ENCODE measurements at regions not wholly inside any gene's neighbourhood (a gene's known extent, or its start where the extent isn't known, plus 50 kb on each side); places are given as distances from the start of the nearest gene placed in this dataset.

DNA sequence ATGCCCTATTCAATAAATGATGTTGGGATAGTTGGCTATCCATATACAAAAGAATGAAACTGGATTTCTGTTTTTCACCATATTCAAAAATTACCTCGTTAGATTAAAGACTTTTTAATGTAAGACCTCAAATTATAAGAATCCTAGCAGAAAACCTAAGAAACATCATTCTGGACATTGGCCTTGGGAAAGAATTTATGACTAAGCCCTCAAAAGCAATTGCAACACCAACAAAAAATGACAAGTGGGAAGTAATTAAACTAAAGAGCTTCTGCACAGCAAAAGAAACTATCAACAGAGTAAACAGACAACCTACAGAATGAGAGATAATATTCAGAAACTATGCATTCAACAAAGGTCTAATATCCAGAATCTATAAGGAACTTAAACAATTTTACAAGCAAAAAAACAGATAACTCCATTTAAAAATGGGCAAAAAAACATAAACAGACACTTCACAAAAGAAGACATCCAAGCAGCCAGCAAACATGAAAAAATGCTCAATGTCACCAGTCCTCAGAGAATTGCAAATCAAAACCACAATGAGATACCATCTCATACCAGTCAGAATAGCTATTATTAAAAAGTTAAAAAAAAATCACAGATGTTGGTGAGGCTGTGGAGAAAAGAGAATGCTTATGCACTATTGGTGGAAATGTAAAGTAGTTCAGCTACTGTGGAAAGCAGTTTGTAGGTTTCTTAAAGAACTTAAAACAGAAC lies 309.8 kb downstream of the AHR start:
- DNase-seq (ENCODE audit: low spot score) = no peak

DNA sequence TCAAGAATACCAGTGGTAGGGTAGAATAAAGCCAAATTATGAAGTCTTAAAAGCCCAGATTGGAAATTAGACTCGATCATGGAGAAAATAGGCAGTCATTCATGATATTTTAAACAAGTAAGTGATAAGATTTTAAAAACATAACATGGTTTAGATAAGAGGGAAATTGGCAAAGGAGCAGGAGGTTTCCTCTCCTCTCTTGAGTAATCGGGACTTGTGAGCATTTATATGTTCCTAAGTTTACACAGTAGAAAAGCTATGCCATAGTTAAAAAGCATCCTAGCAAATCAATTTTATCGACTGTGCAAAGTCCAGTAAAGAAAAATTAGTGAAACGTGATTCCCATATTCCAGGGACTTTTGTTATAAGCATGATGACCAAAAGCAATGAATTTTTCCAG lies 313.2 kb downstream of the AHR start:
- DNase-seq (ENCODE audit: low spot score) = no peak

DNA sequence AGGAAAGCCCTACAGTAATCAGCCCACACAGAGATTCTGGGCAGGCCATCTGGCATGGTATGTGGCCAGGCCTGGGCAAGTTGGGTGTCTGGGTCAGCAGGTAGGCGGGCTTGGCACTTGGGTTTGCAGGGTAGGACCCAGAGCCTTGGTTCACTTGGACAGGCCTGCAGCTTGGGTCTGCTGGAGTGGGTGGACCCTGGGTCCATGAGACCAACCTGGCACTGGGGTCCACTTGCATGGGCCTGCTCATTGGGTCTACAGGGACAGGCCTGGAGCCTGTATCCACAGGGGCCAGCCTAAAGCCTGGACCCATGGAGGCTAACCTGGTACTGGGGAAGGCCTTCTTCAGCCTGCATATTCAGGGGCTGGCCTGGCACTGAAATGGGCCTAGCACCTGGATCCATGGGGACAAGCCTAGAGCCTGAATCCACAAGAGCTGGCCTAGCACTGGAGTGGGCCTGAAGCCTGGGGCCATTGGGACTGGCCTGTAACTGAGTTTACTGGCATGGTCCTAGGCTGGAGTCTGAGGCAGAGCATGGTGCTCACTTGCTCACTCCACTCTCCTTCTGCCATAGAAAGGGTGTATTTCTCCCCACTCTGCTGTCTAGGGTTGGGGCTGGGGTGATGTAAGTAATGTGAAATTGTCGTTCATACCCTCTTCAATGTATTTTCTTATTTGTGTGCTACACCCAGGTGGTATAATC lies 315.0 kb downstream of the AHR start:
- no peak for DNase-seq (ENCODE audit: low spot score)

DNA sequence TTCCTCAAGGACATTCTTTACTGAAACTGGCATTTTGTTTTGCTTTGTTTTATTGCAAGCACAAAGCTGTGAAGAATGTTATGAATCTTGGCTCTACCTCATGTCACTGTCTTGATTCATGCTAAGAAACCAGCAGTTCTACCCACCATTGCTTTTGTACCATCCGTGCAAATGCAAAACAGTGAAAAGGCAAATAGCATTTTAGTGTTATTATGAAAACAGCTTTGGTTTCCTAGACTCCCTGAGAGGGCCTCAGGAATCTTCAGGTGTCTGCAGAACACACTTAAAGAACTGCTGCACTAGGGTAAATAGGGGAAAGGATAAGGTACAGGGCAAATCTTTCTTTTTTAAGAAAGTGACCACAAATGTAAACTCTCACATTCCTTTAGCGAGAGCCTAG lies 318.9 kb downstream of the AHR start:
- no peak for DNase-seq (ENCODE audit: low spot score)

DNA sequence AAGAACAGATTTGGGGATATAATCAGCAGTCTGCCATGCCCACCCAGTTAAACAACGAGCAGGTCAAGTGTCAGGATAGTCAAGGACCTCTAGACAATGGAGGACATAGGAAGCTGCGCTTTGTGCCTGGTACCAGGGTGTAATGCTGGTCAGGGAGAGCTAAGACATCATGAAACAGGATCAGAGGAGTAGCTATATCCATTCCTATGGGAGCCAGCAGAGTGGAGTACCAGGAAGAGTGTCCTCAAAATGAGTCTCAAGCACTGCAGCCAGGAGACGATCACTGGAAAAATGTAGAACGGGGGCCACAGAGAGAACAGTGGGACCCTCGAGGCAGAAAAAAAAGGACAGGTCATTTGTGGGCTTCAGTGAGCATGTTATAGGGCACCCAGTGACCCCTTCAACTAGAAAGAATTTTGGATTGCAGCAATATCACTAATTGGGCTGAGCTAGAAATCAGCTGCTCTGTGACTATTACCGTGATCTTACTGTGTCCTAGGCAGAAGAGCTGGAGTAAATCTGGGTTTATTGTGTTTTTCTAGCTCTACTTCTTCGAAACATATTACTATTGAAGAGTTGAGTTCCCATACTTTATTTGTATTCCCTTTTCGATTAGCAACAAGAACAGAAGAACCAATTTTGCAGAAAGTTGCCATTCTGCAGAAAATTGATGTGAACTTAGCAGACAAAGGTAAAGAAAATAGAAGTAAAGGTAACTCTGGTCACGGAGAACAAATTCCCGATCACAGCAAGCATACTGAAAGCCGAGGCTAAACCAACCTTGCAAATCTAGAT lies 319.6 kb downstream of the AHR start:
- DNase-seq (ENCODE audit: low spot score) = no peak

DNA sequence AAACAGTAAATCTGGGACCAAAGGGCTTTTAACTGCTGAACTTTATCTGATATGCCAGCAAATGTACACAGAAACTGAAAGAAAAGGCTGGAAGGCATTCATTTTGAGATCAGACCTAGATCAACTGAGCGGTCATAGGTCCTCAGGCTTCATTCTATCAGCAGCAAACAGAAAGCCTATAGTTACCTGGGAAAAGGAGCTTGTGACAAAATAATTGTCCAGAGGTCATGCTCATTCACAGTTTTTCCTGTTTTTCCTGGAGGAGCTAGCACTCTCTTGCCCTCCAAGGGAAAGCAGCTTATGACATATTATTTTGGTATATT lies 320.2 kb downstream of the AHR start:
- no peak for DNase-seq (ENCODE audit: low spot score)

DNA sequence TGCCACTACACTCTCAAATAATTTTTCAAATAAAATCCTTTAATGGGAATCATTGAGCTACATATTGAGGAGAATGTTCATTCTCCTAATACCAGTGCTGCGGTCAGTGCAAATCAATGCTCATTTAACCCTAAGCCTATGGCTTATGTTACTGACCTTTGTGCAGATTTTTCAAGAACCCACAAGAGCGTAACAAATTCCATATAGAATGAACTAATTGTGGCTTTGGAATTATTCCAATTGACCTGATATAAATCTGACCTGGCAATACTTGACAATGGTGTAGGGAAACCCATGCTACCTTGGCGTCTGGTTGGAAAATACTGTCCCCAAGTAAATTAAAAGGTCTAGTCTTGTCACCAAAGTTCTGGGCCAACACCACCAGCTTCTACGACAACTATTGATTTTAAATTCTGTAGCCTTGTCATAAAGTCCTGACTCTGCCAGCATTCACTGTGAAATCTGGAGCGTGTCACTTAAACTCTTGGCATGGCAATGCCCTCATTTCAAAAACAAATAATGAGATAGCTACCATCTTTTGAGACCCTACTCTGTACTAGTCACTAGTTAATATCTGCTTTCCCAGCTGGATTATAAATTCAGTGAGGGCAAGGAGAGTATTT lies 320.9 kb downstream of the AHR start:
- no peak for DNase-seq (ENCODE audit: low spot score)

DNA sequence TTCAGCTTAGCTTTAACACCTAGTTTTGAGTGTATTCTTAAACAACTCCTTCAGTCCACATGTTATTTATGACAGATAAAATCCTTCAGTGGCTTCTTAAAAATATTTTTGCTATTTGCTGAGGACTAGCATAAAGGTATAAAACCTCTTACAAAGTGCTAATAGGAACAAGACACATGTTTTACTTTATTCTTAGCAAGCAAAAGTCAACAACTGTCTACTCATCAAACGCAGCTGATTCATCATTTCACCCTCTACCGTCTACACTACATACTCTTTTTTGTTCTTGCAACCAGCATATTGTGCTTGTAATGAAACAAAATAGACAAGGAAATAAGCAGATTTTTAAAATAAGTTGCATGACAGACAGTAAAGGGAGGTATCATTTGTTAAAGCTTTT lies 319.7 kb downstream of the SNX13 start:
- DNase-seq (ENCODE audit: low spot score) = no peak

DNA sequence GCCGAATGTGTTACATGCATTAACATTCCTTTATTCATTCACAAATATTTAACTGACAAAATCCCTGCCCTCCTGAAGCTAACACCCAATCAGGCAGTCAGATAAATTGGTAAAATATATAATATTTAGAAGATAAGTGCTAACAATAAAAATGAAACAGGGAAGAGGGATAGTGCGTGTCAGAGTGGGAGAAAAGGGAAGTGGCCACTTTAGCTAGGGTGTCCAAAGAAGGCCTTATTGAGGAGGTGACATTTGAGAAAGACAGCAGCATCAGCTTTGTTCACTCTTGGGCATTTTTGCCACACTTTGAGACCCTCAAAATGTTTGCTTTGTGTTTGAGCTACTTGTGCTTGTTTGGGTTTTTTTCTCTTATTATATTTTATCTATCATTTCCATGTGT lies 317.8 kb downstream of the SNX13 start:
- DNase-seq (ENCODE audit: low spot score) = no peak

DNA sequence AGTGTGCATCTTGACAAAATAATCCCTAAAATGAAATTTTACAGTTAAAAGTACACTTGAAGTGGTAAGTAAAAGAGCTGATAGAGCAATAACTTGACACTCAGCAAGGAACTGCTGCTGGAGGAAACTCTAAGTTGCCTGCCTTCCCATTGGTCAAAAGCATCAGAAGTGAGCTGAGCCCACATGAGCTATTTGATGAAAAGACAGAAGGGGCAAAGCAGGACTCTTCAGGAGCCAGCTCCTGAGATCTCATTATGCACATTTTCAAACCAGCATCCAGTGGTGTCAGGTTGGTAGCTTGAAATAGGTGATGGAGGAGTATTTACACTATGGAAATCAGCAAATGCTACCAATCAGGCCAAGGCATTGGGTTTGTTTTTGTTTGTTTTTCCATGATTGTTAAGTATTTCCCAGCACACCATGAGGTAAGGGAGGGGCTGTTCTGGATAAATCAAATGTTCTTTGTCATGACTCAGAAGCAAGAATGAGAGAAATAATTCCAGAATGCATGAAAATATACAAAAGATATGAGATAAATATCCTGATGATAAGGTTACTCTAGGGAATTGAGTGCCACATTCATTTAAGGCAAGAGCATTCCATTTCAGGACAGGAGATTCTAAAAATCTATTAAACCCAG lies 316.6 kb downstream of the SNX13 start:
- no peak for DNase-seq (ENCODE audit: low spot score)

DNA sequence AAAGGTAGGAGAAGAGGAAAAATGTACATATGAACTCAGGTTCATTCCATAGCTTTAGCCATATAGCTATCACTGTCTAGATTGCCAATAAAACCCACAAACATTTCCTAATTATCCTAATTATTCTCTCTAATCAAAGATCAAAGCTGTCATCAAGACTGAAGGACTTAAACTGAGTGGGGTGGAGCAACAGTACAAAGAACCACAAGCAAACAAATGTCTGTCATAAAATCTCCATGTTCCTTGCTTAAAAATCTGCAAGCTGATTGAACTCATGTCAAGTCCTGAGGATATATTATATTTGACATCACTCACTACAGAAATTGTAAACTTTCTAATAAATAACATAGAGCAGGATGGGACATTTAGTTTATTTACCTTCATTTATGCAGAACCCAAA lies 315.9 kb downstream of the SNX13 start:
- DNase-seq (ENCODE audit: low spot score) = no peak

DNA sequence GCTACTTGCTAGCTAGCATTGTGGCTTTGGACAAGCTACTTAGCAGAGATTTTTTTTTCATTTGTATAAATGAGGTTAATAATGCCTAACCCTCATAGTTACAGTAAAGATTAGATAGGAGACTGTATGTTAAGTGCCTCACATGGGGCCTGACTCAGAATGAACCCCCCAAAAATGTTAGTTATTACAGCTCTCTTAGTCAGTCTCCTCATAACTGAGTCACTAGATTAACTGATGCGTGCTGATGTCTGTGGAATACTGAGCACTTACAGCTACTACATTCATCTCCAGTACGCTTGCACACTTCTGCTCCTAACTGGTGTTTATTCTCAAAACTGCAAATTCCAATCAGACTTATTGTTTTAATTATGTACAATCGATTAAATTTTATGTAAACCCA lies 315.3 kb downstream of the SNX13 start:
- peak; percentile 60 for DNase-seq (ENCODE audit: low spot score)

DNA sequence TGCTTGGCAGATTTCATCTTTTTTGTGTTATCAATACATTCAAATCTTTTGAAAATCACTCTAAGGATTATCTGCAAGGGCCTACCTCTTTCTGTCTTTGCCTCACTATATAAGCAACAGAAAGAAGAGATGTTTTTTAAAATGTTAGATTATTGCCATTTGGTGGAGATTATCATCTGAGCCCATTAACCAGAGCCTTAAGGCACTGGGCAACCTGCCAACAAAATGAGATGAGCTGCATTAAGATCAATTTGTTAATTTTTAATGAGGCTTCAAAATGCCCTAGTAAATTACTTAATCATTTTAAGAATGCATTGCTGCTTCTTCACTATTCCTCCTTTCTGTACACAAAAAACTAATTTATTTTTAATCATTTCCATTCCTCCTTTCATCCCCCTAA lies 314.1 kb downstream of the SNX13 start:
- DNase-seq (ENCODE audit: low spot score) = no peak

DNA sequence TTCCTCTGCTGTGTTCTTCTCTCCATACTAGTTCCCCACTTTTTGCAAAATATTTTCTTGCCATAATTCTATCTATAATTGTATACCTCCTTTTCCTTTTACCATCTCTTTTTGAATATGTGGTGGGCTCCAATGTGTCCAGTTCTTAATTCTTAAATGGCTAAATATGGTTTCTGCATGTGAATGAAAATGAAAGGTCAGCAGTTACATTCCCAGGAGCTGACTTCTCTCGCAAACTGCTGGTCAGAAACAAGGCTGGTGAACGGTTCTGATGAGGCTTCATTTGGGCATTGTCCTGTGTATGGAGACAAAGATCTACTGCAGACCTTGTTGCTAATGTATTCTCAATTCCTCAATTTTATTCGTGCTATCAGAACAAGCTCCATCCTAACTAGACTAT lies 309.2 kb downstream of the SNX13 start:
- no peak for DNase-seq (ENCODE audit: low spot score)

DNA sequence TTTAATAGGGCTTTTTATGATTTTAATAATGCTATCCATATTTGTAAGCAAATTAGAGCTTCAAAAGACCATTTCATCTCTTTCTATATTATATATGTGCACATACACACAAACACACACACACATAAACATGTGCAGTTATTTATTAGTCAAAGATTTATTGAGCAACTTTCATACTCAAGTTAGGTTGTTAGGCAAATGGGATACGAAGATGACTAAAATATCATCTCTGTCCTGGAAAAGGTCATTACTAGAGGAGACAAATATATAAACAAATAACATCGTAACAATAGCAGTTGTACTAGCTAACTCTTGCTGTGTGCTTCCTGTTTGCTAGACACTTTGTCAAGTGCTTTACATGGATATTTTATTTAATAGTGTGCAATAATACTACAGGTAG lies 307.9 kb downstream of the SNX13 start:
- DNase-seq (ENCODE audit: low spot score) = no peak

DNA sequence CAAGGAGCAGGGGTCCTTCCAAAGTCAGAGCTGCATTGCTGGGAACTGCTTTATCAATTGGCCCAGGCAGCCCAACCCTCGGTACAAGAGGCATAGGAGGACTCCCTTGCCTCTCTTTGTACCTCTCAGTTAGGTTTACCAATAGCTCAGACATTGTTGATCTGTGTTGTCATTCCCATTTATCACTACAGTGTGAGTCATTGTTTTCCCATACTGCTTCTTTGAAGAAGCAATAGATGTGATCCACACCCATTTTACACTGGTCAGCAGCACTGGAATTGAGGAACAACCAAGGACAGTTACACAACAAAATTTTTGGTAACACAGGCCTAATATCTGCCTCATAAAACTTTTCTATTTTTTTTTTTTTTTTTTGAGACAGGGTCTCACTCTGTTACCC lies 307.2 kb downstream of the SNX13 start:
- peak; percentile 64 for DNase-seq (ENCODE audit: low spot score)

DNA sequence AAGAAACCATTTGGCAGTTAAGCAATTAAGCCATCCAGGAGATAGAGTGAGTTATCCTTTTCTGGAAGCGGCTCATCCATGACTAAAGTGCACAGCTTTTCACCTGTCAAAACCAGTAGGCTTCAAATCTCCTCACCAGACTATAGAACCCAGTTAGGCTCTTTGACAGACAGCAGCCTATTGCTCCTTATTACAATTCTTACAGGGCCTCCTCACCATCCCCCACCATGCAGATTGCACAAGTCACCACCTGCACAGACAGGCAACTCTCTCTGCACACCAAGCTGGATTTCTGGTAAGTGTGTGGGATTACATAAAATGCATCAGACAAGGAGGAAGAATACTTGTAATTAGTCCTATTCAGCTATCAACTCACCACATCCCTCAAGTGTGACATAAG lies 301.6 kb downstream of the SNX13 start:
- DNase-seq (ENCODE audit: low spot score) = no peak

DNA sequence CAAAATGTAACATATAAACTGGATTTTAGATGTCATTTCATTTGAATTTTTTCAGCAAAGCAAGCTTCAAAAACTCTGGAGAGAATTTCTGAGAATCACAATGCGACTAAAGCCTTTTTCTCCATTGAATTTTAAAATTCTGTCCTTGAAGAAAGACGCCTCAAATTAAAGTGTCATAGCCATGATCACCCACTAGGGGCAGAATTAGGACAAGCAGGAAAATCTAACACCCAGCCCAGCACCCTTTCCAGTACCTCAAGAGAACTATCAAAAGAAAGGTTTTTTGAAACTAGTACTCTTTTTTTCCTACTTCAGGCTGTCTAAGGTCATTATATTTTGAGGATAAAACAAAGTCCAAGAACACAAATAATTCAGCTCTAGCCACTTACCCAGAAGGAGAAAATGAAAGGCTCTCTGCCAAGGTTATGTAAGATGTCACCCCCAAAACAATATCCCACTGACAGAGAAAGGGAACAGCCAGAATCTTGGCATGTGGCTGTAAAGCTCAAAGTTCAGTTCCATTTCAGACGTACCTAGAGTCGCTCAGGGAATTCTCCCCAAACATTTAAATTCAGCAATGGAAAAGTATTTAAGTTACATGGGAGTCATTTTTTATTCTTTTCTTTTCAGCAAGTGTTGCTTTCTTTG lies 299.4 kb downstream of the SNX13 start:
- DNase-seq (ENCODE audit: low spot score) = peak; percentile 36

DNA sequence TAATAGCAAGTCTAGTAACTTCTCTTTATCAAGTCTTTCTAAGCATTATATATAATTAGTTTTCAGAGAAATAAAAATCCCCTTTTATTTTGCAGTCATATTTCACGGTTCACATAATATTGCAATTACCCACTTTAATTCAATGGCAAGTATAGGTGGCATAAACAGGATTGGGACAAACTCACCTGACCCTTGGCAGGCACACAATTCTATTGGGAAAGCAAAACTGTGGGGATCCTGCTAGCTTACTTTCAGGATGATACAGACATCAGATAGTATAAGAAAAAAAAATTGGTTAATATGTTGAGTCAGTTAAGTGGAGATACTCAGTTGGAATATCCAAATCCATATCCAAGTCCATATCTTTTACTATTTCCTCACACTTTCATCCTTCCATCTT lies 294.8 kb downstream of the SNX13 start:
- no peak for DNase-seq (ENCODE audit: low spot score)

DNA sequence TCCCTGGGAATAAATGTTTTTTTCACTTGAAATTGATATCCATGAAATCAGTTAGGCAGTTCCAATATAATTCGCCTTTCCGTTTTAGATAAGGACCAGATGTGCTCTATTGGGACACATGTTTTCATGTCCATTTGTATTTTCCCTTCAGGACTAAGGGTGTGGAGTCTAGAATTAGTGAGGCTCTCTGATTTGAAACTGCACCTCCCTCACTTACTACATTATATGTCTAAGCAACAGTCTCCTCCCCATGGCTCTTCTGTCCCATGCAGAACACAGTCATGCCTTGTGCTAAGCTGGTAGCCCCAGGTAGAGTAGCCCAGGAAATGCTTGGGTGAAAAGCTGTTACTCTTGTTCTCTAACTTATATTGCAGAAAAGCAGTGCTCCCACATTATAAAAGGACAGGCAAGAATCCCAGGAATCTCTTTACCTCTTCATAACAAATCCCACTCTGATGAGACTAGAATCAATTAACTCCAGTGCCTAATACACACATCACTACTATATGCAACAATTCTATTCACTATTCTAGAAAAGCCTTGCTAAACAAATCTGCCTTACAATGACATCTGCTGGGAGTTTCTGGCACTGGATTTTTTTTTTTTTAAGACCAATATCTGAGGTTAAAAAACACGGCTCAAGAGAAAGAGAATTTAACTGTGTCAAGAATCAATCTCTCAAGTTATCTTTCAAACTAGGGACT lies 293.9 kb downstream of the SNX13 start:
- peak; percentile 37 for DNase-seq (ENCODE audit: low spot score)

DNA sequence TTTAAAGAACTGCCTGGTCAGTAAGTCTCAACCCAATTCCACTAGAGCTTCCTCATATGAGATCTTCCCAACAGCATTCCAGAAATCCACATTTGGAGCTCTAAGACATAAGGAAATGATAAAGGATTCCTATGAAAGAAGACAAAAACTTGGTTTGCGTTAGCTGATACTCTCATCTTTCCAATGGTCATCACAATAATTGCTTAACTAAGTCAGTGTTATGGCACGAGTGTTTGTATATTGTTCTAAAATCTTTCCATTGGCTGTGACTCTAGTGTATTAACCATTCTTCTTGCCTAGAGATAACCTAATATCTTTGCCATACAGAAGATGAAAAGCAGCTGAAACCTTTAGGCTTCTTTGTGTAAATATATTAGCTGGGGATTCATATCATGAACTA lies 289.0 kb downstream of the SNX13 start:
- DNase-seq (ENCODE audit: low spot score) = no peak
